Peyer's patch (tissue), 4 donors: ENCODE measurements at regions not wholly inside any gene's neighbourhood (a gene's known extent, or its start where the extent isn't known, plus 50 kb on each side); places are given as distances from the start of the nearest gene placed in this dataset.

Experiments
- POLR2A ChIP-seq, 2 donors: fragments of 450-650 bp; IDR thresholded peaks; one replicate each; pipeline ENCODE4 v1.5.1; 2017; ENCODE audit warnings: antibody characterized with exemption in 2 of 2, mild to moderate bottlenecking in 2 of 2, moderate library complexity in 2 of 2
- TF ChIP-seq, protein P1 (sequence below), 6 experiments: fragments of 450-650 bp in 4 of 6; fragments of 200-600 bp in 2 of 6; sonication (generic) in 1 of 6; IDR thresholded peaks; one replicate each; pipeline ENCODE4 v1.5.1; 2017 to 2019; ENCODE audit warnings: antibody characterized with exemption in 6 of 6, mild to moderate bottlenecking in 3 of 6, moderate library complexity in 1 of 6

DNA sequence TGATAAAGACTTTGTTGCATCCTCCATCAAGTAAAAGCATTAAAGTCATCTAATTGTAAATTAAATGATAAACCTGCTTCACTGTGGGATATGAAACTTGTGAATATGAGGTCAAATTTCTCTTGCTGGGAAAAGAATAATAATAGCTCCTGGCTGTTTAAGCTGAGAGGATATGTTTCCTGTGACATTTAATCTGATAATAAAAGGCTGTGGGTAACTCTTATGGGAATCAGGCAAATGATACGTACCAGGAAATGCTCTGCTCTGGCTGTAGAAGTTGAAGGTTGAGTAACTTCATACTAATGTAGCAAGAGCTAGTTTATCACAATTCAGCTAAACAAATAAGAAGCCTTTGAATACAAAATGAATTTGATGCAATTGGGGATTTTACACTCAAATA, 574.6 kb downstream of the RAPGEF2 start:
- TF ChIP-seq, protein P1, sequence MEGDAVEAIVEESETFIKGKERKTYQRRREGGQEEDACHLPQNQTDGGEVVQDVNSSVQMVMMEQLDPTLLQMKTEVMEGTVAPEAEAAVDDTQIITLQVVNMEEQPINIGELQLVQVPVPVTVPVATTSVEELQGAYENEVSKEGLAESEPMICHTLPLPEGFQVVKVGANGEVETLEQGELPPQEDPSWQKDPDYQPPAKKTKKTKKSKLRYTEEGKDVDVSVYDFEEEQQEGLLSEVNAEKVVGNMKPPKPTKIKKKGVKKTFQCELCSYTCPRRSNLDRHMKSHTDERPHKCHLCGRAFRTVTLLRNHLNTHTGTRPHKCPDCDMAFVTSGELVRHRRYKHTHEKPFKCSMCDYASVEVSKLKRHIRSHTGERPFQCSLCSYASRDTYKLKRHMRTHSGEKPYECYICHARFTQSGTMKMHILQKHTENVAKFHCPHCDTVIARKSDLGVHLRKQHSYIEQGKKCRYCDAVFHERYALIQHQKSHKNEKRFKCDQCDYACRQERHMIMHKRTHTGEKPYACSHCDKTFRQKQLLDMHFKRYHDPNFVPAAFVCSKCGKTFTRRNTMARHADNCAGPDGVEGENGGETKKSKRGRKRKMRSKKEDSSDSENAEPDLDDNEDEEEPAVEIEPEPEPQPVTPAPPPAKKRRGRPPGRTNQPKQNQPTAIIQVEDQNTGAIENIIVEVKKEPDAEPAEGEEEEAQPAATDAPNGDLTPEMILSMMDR (IDR thresholded peaks at IDR 0.05): no peak
- no peak for TF ChIP-seq POLR2A (IDR thresholded peaks at IDR 0.05)
